Parathyroid adenoma (tissue), 2 donors: ENCODE measurements at regions not wholly inside any gene's neighbourhood (a gene's known extent, or its start where the extent isn't known, plus 50 kb on each side); places are given as distances from the start of the nearest gene placed in this dataset.
"Not testable (repeated sequence)": the region's sequence is repeated elsewhere in the genome, so short reads cannot be mapped to it uniquely, and the experiment has no call there.

Experiments
- H2AFZ ChIP-seq: fragments of 300-600 bp; sonication (generic); one replicate; pipeline ENCODE4 v1.7.0; 2017; ENCODE audit warnings: antibody characterized with exemption, mild to moderate bottlenecking
- H3K27ac ChIP-seq: fragments of 300-600 bp; sonication (generic); one replicate; pipeline ENCODE4 v1.7.0; 2017
- H3K27me3 ChIP-seq: fragments of 300-600 bp; sonication (generic); one replicate; pipeline ENCODE4 v1.7.0; 2017; ENCODE audit warnings: low read length; ENCODE audit not compliant: control insufficient read depth, insufficient read depth
- H3K36me3 ChIP-seq: fragments of 300-600 bp; sonication (generic); one replicate; pipeline ENCODE4 v1.7.0; 2017; ENCODE audit warnings: low read length; ENCODE audit not compliant: control insufficient read depth, insufficient read depth
- H3K4me1 ChIP-seq: fragments of 300-600 bp; sonication (generic); one replicate; pipeline ENCODE4 v1.7.0; 2017; ENCODE audit warnings: control low read depth
- H3K4me2 ChIP-seq: fragments of 300-600 bp; sonication (generic); one replicate; pipeline ENCODE4 v1.7.0; 2017; ENCODE audit warnings: low read length
- H3K4me3 ChIP-seq: fragments of 300-600 bp; sonication (generic); one replicate; pipeline ENCODE4 v1.7.0; 2017; ENCODE audit warnings: low read depth, low read length
- H3K79me2 ChIP-seq: fragments of 300-600 bp; sonication (generic); one replicate; pipeline ENCODE4 v1.7.0; 2017; ENCODE audit warnings: control low read depth
- H3K9ac ChIP-seq: fragments of 300-600 bp; sonication (generic); one replicate; pipeline ENCODE4 v1.7.0; 2017; ENCODE audit warnings: mild to moderate bottlenecking
- H3K9me3 ChIP-seq: fragments of 300-600 bp; sonication (generic); one replicate; pipeline ENCODE4 v1.7.0; 2017; ENCODE audit warnings: low read length; ENCODE audit not compliant: control insufficient read depth
- CTCF ChIP-seq: fragments of 300-600 bp; sonication (generic); IDR thresholded peaks from one replicate; pipeline ENCODE4 v1.7.0; 2017; ENCODE audit warnings: antibody characterized with exemption, mild to moderate bottlenecking
- donor health status: primary hyperparathyroidism.

GRCh38 chr7:52555805-52556204 lies 479.6 kb upstream of the POM121L12 start:
- no peak overlapping the region for H3K4me2 ChIP-seq
- no peaks in the 10 kb centered on the region for H3K4me1 ChIP-seq
- no peaks in the 10 kb centered on the region for H3K27me3 ChIP-seq
- TF ChIP-seq CTCF, result no peak
- no peak overlapping the region for H3K4me3 ChIP-seq
- no peak overlapping the region for H2AFZ ChIP-seq
- no peaks in the 10 kb centered on the region for H3K79me2 ChIP-seq
- no peaks in the 10 kb centered on the region for H3K36me3 ChIP-seq
- H3K27ac ChIP-seq, result no peak overlapping the region
- no peaks in the 10 kb centered on the region for H3K9me3 ChIP-seq
- no peak overlapping the region for H3K9ac ChIP-seq

- Histone ChIP-seq H3K4me2 (no peak overlapping the region), H3K4me1 (no peaks in the 10 kb centered on the region)
- TF ChIP-seq CTCF, result no peak
Observed at GRCh38 chr7:52547308-52547910, 488.0 kb upstream of the POM121L12 start.

GRCh38 chr7:52541198-52541765 lies 494.2 kb upstream of the POM121L12 start:
- H3K4me1 ChIP-seq, H3K9me3 ChIP-seq, H3K79me2 ChIP-seq, H3K9ac ChIP-seq, H2AFZ ChIP-seq, H3K36me3 ChIP-seq, H3K27me3 ChIP-seq, H3K4me3 ChIP-seq, H3K4me2 ChIP-seq, H3K27ac ChIP-seq: not testable (repeated sequence)

More at GRCh38 chr7:52547308-52547910, 488.0 kb upstream of the POM121L12 start:
- Histone ChIP-seq H3K9me3 (no peaks in the 10 kb centered on the region), H3K27ac (no peak overlapping the region), H3K79me2 (no peaks in the 10 kb centered on the region), H3K27me3 (no peaks in the 10 kb centered on the region), H2AFZ (no peak overlapping the region), H3K9ac (no peak overlapping the region), H3K36me3 (no peaks in the 10 kb centered on the region), H3K4me3 (no peak overlapping the region)

- Histone ChIP-seq H3K9ac (no peak overlapping the region), H3K27ac (no peak overlapping the region), H2AFZ (no peak overlapping the region), H3K4me2 (no peak overlapping the region), H3K27me3 (no peaks in the 10 kb centered on the region), H3K9me3 (no peaks in the 10 kb centered on the region), H3K79me2 (no peaks in the 10 kb centered on the region), H3K36me3 (no peaks in the 10 kb centered on the region), H3K4me3 (no peak overlapping the region), H3K4me1 (no peaks in the 10 kb centered on the region)
- TF ChIP-seq CTCF, result no peak
Observed at GRCh38 chr7:52540041-52540440, 495.4 kb upstream of the POM121L12 start.

GRCh38 chr7:52539414-52539813 lies 496.0 kb upstream of the POM121L12 start:
- H3K36me3 ChIP-seq, result no peaks in the 10 kb centered on the region
- H3K9ac ChIP-seq, result no peak overlapping the region
- H3K9me3 ChIP-seq, result no peaks in the 10 kb centered on the region
- H2AFZ ChIP-seq, result no peak overlapping the region
- no peaks in the 10 kb centered on the region for H3K27me3 ChIP-seq
- no peak overlapping the region for H3K27ac ChIP-seq
- no peak for TF ChIP-seq CTCF
- no peaks in the 10 kb centered on the region for H3K4me1 ChIP-seq
- no peak overlapping the region for H3K4me2 ChIP-seq
- H3K4me3 ChIP-seq, result no peak overlapping the region
- H3K79me2 ChIP-seq, result no peaks in the 10 kb centered on the region
